GM12875 (cell line): ENCODE measurements at regions not wholly inside any gene's neighbourhood (a gene's known extent, or its start where the extent isn't known, plus 50 kb on each side); places are given as distances from the start of the nearest gene placed in this dataset.

Source experiments
- H3K4me3 ChIP-seq: one replicate; pipeline ENCODE4 v1.5.1; 2011; ENCODE audit warnings: low read depth, low read length, control low read depth
- CTCF ChIP-seq: IDR thresholded peaks from 2 replicates; pipeline ENCODE4 v1.5.1; 2011; ENCODE audit warnings: low read depth, mild to moderate bottlenecking, control low read depth, inconsistent platforms, low read length, moderate library complexity, borderline replicate concordance; ENCODE audit not compliant: insufficient read depth

DNA sequence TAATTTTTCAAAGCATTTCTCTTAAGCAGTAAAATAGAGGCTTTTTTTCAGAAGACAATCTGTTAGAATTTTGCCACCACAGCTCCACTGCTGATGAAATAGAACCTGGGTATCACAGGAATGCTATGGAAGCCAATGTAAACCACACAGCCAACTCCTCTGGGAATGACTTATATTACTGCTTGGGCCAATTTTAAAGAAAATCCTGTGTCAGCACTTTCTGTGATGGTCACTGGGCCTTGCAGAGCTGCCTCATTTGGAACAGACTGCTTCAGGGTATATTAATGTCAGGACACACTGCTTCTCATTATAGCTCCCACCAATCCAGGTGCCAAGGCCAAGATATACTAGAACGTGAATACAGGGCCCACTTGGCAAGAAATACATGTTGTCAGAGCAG lies 144.1 kb upstream of the ACTBL2 start:
- TF ChIP-seq CTCF = no peak
- no peak overlapping the region for H3K4me3 ChIP-seq

GRCh38 chr5:57621624-57622023 lies 139.0 kb upstream of the ACTBL2 start:
- TF ChIP-seq CTCF = no peak
- no peak overlapping the region for H3K4me3 ChIP-seq

GRCh38 chr5:57618767-57619381 lies 136.3 kb upstream of the ACTBL2 start:
- no peak for TF ChIP-seq CTCF
- no peak overlapping the region for H3K4me3 ChIP-seq

DNA sequence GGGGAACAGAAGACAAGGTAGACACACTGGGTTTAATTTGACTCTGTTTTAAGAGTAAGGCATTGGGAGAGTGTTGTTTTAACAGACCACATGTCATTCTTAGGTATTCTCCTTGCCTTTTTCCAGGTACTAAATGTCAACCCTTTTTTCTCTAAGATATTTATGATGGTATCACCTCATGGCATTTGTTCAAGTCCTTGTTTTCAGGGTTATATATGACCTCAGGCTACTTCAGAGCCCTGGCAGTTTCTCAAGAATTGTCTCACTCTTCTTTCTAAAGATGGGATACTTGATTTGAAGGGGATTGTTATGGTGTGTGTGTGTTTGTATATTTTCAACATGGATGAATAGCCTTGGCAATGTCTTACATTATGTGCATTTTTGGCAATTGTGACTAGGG lies 131.1 kb upstream of the ACTBL2 start:
- H3K4me3 ChIP-seq = no peak overlapping the region
- TF ChIP-seq CTCF = no peak

- no peak overlapping the region for H3K4me3 ChIP-seq
- TF ChIP-seq CTCF = no peak
These were observed 128.6 kb upstream of the ACTBL2 start for GRCh38 chr5:57611177-57611576.

GRCh38 chr5:57608542-57608941 lies 125.9 kb upstream of the ACTBL2 start:
- H3K4me3 ChIP-seq = no peak overlapping the region
- TF ChIP-seq CTCF = no peak

- TF ChIP-seq CTCF = no peak
- H3K4me3 ChIP-seq = no peak overlapping the region
These were observed 119.4 kb upstream of the ACTBL2 start for GRCh38 chr5:57601996-57602395.
